ENCODE measurements at regions not wholly inside any gene's neighbourhood (a gene's known extent, or its start where the extent isn't known, plus 50 kb on each side); places are given as distances from the start of the nearest gene placed in this dataset.

DNA sequence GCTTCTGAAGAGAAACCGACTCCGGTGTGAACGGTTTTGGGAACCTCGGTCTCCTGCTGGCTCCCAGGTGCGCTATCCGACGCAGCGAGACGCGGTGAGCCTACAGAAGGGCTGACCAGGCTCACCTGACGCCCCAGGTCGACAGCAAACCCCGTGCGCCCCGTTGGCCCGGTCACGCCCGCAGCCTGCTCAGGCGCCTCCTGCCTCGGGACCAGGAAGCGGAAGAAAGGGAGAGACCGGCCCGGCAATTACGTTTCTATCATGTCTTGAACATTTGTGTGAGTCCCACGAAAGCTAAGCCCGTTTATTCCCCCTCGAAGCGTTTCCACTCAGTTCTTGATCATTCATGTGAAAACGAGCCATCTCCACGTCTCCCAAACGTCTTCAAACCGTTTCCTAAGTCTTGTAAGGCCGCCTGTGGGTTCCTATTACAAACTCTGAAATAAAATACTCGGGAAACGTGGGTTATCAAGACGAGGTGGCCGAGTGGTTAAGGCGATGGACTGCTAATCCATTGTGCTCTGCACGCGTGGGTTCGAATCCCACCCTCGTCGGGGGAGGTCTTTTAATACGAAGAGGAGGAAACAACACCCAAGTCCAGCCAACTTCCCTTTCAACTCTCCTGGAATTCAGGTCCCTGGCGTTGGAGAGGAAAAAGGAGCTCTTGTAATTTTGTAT is 150.5 kb upstream of the PRSS16 start:
- no peak for TF ChIP-seq POLR2AphosphoS5 (IDR thresholded peaks at IDR 0.05)
- no peak for TF ChIP-seq EP300 (IDR thresholded peaks at IDR 0.05; ENCODE audit: low read depth)

Data from transverse colon (tissue), 3 donors.